ENCODE measurements at regions not wholly inside any gene's neighbourhood (a gene's known extent, or its start where the extent isn't known, plus 50 kb on each side); places are given as distances from the start of the nearest gene placed in this dataset.

DNA sequence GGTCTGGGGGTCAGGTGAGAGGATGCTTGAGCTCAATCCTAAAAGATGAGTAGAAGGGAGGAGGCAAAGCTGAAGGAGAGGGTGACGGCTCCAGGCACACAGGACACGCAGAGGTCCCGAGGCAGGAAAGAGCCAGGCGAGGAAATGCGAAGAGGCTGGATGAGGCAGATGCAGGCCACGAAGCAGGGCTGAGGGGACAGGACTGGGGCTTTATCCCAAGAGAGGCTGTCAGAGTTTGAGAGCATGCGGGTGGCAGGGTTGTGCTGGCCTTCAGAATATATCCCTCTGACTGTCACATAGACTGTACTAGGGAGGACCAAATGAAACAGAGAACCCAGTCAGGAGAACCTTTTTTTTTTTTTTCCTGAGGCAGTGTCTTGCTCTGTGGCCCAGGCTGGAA is 100.2 kb downstream of the RMI2 start:
- no peak for DNase-seq (ENCODE audit: low spot score)

DNA sequence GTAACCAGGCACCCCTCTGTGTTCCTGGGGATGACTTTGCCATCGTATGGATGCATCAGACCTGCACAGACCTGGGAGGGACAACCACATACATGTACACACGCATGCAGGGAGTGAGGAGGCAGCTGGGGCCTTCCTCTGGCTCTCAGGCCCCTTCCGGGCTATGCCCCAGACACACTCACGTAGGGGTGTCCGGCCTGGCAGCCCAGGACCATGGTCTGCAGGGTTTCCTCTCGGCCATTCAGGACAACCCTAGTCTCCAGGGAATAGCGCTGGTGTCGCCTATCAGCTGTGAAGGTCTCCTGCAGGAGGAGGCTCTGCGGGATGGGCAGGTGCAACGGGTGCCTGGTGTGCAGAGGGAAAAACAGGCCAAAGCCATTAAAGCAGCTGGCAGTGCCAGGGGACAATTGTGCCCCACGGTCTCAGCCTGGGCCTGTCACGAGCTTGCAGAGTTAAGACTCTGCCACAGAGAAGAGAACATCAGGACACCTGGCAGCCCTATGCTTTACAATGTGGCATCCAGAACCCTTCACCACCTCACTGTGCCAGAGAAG is 101.4 kb downstream of the RMI2 start:
- no peak for DNase-seq (ENCODE audit: low spot score)

DNA sequence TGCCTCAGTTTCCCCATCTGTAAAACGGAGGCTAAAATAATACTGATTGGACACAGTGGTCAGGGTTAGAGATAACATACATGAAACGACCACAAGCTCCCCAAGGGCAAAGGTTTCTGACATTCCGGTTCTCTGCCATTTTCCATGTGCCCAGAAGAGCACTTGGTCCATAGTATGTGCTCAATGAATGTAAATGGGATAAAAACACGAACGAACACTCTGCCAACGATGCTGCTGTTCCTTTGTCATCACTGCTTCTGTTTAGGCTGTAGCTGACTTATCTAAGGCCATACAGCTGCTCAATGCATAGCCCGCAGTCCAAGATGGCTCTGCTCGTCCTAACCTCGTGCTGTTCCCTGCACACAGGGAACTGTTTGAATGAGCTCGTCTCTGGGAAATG is 102.0 kb downstream of the RMI2 start:
- DNase-seq (ENCODE audit: low spot score), result no peak

DNA sequence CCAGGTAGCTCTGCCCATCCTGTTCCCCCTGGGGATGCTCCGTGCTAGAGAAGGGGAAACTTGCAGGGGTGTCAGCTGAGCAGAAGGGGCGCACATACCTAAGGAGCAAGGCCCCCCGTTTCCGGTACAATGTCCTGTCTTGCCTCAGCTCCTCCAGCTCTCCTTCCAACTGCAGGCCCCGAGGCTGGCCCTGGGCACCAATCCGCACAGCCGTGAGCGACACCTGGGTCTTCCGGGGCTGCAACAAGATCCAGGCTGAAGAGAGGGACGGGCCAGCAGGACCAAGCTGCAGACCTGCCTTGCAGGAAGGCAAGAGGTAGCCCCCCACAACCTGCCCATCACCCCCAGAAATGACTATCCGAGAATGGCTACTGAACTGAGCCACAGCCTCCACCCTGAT is 102.6 kb downstream of the RMI2 start:
- DNase-seq (ENCODE audit: low spot score), result no peak

DNA sequence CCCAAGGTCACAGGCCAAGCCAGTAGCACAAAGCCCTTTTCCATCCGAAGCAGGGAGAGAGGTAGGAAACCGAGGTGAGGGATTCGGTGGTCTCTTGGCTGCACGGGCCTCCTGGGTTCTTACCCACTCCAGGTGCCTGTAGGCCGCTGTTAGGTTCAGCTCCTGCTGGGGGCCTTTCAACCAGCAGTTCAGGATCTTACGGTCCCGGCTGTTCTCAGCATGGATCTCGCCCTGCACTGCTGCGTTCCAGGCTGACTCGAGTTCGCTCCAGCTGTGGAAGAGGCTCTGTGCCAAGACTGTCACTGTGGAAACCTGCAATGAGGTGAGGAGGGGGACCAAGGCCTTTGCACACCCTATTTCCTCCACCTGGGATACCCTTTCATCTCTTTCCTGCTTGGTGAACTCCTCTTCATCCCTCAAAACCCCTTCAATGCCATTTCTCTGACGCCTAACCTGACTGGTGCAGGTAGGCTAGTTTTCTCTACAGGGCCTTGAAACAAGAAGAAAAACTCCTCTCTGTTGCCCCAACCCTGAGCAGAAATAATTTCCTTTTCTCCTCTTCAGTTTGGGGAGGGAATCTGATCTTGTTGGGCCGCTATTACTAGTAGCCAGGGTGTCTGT is 103.6 kb downstream of the RMI2 start:
- DNase-seq (ENCODE audit: low spot score), result no peak

DNA sequence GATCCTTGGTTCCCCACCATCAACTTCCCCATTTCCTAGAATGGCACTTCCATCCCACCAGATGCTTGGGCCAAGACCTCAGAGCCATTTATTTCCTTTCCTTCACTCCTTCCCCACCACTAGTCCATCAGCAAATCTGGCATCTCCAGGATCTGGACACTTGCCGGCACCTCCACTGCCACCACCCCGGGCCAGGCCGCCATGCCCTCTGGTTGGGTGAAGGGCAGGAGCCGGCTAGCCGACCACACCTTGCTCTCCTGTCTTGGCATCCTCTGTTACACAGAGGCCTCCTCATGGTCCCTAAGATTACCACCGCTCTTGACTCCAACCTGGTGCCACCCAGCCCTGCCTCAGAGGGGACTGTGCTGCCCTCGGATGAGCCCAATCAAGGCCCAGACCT is 104.5 kb downstream of the RMI2 start:
- DNase-seq (ENCODE audit: low spot score), result no peak

DNA sequence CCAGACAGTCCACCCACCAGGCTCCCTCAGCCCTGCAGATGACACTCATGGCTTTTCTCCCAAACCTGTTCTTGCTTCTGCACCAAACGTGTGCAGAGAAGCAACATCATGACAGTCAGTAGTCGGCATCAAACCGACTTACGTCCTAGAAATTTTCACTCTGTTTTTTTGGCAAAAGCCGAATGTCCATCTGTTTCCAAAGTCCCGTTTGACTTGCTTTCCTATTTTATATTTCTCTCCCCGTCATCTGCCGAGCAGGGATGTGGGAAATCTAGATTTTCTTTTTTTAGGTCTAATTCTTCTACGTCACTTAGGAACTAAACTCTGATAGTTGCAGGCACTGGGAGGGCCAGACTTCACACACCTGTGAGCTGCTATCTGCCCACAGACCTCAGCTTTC is 104.9 kb downstream of the RMI2 start:
- DNase-seq (ENCODE audit: low spot score), result no peak

DNA sequence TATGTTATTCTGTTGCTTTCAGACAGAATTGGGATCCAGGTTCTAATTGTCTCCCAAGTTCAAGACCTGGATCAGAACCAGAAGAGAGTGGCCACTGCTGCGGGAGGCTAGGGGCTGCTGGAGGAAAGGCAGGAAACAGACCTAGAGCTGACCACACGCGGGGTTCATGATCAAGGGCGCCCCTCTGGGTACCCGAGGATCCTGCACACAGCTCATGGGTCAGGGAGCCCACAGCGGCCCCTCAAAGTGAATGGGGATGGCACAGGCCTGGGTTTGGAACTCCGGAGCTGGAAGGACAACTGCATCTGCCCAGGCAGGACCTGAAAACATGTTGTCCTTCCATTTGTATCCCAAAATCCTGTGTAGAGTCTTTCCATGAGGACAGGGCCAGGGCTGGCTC is 107.0 kb downstream of the RMI2 start:
- DNase-seq (ENCODE audit: low spot score), result no peak

DNA sequence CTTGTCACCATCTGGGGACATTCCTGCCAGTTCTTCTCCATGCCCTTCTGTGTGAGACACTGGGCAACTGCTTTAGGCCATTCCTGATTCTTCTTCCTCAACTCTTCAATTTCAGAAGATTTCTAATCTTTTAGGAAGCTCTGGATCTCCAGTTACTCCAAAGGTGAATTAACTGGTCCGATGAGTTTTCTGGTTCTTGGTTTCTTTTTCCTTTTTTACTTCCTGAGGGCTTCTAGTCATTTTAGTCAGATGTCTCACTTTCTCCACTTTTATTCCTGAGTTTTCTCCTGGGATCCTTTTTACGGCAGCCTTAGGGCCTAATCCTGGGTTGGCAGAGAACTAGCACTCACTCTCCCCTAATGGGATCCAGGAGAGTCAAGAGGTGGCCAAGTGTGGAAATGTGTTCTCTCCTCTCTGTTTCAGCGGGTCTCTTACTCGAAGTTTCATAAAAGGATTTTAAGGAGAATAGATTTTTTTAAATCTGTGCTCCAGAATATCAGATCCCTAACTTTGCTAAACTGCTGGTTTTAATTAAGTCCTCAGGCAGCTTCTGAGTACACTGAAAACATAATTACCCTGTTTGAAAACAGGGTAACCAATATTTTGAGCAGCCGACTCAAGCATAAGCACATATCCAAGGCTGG is 107.6 kb downstream of the RMI2 start:
- DNase-seq (ENCODE audit: low spot score), result no peak

DNA sequence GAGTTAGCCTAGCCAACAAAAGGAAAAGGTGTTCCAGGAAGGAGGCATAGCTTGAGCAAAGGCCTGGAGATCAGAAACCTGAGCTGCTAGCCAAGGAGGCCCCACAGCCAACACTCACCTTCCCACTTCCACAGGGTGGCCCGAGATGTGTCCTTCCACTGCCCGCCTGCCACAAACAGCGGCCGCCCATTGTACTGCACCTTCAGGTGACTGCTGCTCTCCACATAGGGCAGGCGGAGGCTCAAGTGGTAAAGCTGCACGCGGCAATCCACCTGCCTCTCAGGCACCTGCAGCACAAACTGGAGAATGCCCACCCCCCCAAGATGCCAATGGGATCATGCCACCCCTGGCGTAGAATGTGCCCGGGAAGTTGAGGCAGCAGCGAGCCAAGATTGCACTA is 111.5 kb downstream of the RMI2 start:
- DNase-seq (ENCODE audit: low spot score), result no peak

DNA sequence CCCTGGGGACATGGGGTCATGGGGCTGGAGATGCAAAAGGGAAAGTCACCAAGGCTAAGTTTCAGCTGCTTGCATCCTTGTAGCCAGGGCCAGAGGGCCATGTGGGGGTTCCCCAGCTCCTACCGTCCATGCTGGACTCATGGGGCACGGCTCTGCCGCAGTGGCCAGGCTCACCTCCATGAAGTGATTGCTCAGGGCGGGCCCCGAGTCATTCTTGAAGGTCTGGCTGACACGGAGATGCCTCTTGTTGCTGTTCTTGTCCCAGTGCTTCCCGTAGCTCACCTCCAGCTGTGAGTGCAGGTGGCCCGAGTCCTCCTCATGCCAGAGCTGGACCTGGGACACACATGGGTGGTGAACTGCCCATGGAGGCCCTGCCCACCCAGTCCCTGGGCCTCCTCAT is 114.5 kb downstream of the RMI2 start:
- no peak for DNase-seq (ENCODE audit: low spot score)

DNA sequence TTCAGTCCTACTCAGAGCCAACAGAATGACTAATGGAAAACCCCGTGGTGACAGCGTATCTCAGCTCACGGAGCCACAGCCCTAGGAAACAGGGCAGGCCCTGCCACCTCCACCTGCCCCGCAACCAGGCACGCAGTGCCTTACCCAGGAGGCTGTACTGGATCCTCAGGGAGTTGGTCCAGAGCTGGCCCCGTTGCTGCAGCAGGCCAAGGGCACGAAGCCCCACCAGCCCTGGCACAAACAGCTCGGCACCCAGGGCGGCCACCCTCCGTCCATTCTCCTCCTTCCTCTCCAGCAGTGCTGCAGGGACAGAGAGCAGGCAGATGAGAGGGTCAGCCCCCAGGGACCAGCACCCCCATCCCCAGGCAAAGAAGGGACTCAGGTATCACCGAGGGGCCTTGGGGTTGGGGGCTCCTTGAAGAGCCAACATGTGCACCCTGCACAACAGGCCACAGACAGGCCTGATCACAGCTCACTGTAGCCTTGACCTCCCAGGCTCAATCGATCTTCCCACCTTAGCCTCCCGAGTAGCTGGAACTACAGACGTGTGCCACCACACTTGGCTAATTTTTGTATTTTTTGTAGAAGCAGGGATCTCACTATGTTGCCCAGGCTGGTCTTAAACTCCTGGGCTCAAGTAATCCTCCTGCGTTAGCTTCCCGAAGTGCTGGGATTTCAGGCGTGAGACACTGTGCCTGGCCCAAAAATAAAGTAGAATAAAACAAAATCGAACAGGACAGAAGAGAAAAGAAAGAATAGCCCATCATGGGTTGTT is 115.7 kb downstream of the RMI2 start:
- no peak for DNase-seq (ENCODE audit: low spot score)

DNA sequence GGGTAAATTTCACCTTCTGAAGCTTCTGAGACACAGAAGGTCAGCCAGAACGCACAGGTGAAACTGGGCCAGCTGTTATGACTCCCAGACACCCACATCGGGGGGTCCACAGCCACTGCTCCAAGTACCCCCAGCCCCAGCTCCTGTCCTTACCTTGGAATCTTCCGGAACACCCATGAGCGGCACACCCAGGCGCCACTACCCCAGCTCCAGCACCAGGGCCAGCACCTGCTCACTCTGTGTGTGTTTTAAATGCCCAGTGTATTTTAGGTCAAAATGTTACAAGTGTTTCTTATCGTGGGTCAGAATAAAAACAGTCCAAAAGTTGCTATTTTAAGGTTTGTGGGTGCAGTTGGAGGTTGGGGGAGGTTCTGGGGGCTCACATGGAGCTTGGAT is 116.3 kb downstream of the RMI2 start:
- no peak for DNase-seq (ENCODE audit: low spot score)

DNA sequence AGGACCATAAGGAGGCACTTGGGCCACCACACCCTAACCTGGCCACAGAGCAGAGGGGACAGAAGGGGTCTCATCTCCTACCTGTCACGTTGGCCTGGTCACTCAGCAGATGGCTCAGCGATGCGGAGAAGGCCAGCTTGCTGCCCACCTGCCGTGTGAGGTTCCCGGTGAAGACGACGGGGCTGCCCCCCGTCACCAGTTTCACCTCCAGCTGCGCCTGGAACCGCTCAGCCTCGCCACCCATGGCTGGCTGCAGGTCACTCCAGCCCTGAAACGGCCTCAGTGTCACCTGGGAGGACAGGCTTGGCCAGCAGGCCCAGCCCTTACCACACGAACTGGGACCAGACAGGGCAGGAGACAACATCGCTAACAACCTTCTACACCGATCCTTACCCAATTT is 116.8 kb downstream of the RMI2 start:
- DNase-seq (ENCODE audit: low spot score), result no peak

DNA sequence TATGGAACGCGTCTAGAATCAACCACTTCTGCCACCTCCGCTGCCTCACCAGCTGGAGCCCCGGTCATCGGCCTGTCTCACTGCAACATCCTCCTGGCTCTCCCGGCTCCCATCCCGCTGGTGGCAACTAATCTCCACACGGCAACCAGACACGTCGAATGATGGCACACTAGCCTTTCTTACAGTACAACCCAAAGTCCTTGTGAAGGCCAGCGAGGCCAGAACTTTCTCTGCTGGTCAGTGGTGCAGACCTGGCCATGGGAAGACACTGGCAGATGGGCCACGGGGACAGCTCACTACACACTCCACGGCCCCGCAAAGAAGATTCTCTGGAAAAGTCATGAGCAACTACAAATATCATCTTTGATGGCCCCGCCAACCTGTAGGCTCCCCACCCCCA is 117.6 kb downstream of the RMI2 start:
- DNase-seq (ENCODE audit: low spot score), result no peak

DNA sequence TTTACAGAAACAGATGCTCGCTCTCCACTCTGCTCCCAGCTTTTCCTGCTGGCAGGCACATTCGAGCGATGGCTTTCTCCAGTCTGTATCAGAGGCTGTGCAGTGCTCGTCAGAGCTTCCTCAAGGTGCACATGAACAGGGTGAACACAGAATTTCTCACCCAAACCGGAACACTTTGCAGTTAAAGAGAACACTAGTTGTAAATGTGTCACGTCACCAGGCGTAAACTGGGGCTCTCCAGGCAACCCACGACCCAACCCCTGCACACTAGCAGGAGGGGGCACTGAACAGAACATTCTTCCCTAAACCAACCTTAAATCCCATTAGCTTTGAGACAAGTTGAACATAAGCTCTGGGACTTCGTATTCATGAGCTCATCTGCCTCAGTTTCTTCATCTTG is 119.0 kb downstream of the RMI2 start:
- no peak for DNase-seq (ENCODE audit: low spot score)

DNA sequence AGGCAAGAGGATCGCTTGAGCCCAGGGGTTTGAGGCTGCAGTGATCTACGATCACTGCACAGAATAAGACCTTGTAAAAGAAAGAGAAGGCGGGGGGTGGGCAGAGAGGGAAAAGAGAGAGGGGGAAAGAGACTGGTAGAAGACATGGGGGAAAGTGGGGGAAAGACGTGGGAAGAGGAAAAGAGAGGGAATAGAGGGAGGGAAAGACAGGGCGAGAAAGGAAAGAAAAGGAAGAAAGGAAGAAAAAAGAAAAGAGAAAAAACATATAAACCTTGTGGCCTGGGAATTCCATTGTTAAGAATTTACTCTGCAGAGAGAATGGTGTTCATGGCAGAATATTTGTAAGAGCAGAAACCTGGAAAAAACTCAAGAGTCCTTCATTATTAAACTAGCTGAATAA is 120.4 kb downstream of the RMI2 start:
- DNase-seq (ENCODE audit: low spot score), result no peak

DNA sequence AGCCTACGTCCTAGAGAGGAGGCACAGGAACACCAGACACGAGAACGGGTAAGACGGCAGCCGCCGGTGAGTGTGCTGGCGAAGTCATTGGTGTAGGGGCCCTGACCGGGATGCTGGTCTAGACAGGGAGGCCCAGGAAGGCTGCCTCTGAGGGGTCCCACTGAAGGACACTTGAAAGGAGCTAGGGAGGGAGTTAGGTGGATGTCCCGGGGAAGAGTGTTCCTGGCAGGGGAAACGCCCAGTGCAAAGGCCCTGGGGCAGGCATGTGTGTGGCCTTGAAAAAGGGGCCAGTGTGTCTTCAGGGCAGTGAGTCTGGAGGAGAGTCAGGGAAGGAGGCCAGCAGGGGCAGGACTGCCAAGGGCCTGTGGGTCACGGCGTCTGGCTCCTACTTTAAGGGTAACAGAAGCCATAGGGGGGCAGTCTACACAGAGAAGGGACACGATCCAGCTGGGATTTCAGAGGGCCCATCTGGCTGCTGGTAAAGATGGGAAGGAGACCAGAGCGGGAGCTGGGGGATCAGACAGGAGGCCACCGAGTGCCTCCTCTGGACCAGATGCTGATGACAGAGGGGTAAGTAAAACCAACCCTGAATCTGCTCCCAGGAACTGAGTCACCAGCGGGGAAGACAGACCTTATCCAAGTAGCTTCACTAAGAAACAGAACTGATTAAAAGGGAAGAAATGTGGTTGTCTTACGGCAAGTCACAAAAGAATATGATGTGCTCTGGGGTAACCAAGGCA is 115.9 kb downstream of the LITAF start:
- DNase-seq (ENCODE audit: low spot score), result no peak

DNA sequence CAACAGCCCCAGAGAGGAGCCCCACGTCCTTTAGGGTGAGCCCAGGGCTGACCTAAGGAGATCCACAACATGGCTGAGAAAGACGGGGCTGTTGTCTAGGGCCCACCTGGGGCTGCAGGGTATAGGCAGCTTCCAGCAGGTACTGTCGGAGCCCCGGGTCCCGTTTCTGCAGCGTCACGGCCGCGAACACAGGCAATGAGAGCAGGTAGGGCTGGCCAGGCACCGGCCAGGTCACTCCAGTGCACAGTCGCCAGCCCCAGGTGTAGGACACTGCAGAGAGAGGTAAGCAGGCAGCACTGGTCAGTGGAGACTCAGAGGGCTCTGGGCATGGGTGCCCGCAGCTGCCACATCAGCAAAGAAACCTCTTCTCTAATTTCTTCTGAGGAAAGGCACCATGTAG is 115.2 kb downstream of the LITAF start:
- DNase-seq (ENCODE audit: low spot score), result no peak

DNA sequence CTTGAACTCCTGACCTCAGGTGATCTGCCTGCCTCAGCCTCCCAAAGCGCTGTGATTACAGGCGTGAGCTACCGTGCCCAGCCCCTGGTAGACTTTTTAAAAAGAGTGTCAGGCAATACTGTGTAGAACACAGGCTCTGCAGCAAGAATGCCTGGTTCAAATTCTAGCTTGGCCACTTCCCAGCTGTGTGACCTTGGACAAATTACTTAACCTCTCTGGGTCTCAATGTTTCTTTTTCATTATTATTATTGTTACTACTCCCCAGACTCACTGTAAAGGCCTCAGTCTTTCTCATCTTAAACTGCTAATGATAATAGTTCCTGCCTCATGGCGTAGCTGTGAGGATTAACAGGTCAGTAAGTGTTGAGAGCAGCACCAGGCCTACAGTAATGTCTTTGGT is 114.3 kb downstream of the LITAF start:
- DNase-seq (ENCODE audit: low spot score), result no peak

DNA sequence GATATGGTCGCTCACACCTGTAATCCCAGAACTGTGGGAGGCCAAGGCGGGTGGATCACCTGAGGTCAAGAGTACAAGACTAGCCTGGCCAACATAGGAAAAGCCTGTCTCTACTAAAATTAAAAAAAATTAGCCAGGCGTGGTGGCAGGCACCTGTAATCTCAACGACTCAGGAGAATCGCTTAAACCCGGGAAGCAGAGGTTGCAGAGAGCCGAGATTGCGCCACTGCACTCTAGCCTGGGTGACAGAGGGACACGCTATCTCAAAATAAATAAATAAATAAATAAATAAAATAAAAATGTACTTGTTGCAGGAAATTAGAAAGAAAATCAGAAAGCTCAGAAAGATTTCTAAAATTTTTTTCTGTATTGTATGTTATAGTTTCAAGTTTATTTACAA is 113.9 kb downstream of the LITAF start:
- DNase-seq (ENCODE audit: low spot score), result no peak

DNA sequence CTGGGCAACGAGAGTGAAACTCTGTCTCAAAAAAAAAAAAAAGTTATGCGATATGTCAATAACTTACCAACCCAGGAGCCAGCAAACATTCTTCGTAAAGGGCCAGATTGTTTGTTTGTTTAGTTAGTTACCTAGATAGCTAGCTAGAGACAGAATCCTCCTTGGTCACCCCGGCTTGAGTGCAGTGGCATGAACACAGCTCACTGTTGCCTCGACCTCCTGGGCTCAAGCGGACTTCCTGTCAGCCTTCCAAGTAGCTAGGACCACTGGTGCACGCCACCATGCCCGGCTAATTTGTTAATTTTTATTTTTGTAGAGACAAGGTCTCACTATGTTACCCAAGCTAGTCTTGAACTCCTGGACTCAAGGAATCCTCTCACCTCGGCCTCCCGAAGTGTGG is 113.0 kb downstream of the LITAF start:
- no peak for DNase-seq (ENCODE audit: low spot score)
